HUDEP-2 (cell line): ENCODE measurements at regions not wholly inside any gene's neighbourhood (a gene's known extent, or its start where the extent isn't known, plus 50 kb on each side); places are given as distances from the start of the nearest gene placed in this dataset.

Experiments
- DNase-seq, 76 experiments: peaks; one replicate each; lab custom pipeline; 2025; ENCODE audit not compliant: unreplicated experiment in 76 of 76; lab: John Stamatoyannopoulos, UW

DNA sequence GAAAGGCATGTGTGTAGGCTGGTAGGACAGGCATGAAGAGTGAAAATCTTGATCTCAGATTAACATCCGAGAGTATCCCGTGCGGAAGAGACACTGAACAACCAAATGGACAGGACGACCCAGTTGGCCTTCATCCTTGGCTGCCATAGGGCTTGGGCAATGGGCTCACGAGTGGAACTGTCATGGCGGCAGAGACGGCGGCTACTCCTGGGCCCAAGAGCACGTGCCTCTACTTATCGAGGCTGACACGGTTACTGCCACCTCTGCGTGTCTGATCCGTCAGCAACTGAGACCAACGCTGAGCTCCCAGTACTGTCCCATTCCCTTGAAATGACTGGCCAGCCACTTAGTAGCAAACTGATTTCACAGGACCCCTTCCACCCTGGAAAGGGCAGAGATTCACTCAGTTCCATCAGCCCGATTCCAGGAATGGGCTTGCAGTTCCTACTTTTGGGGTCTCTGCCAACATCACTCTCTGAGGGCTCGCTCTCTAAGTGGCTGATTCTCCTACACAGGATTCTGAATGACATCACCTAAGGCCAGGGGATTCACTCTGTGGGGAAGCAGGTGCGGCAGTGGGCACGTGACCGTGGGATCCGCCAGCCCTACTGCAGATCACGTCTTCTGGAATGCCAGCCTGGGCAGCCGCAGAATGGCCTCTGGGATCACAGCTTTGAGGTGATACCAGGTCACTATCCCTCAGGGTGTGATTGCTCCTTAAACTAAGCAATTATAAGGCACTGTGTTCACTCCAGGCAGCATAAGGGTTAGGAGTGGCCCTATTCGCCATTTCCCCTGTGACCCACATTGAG is 97.8 kb downstream of the RPS6KA4 start:
- DNase-seq: no peak

DNA sequence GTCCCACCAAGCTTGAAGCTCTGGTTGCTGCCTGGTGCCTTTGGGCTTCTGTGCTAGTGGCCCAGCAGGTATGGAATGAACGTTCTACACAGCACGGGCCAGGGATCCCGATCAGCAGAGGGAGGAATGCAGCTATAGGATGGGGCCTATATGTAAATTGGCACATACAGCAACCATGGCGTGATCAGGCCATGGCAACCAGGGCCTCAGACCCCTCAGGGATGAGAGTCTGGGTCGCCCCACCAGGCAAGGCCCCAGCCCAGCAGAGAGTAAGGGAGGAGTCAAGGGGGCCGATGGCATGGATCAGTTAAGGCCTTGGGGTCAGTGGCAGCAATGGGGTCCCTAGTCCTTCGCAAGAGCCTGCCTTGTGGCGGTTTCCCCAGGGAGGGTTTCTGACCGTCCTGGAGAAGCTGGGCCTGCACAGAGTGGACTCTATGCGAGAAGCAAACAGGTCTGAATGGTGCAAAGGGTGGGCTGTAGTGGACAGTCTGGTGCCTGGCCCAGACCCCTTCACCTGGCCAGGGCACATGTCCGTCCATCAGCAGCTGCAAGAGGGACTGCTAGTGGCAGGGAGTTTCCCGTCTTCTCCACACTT is 98.2 kb upstream of the SLC22A11 start:
- DNase-seq: no peak

GRCh38 chr11:64458997-64459396 is 96.7 kb upstream of the SLC22A11 start:
- DNase-seq: no peak

DNA sequence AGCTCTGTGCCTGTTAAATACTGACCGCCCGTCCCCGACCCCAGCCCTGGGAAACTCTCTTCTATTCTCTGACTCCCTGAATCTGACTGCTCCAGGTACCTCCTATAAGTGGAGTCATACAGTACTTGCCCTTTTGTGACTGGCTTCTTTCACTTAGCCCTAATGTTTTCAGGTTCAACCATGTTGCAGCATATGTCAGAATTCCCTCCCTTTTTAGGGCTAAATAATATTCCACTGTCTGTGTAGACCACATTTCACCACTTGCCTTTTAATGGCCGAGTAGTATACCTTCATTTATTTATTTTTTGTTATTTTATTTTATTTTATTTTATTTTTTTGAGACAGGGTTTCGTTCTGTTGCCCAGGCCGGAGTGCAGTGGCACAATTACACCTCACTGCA is 96.1 kb upstream of the SLC22A11 start:
- no peak for DNase-seq

DNA sequence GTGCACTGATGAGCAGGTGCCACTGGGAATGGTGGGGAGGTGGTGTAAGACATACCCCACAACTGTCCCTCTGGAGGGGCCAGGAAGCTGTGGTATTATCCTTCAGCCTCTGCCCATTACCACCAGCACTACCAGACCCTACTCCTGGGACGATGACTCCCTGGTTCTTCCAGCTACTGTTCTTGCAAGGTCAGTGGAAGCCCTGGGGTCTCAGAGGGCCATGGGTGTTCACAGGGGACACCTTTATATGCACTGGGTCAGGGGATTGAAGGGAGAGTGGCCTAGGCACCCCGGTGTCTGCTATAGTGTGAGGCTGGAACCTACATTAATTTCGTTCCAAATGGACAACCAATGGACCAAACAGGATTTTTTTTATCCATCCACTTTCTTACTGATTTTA is 94.7 kb upstream of the SLC22A11 start:
- no peak for DNase-seq

GRCh38 chr11:64466115-64466718 is 89.5 kb upstream of the SLC22A11 start:
- DNase-seq: no peak

- no peak for DNase-seq
These were observed 86.5 kb upstream of the SLC22A11 start for GRCh38 chr11:64469288-64469687.

GRCh38 chr11:64472593-64473455 is 82.9 kb upstream of the SLC22A11 start:
- no peak for DNase-seq

DNA sequence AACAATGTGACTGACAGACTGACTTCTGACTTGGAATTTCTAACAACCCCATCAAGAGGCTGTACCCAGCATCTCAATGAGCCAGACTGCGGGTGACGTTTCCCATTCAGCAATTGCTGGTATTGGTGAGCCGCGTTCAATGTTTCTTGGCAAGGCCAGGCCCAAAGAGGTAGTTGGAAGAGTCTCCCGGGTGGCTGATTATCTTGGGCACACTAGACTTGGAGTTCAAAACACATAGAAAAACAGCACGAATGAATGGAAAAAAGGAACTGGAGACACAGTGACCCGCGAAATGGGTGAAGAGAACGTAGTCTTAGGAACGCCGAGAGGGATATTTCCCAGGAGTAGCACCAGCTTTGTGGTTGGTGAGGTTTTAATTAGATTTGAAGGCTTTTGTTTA is 81.1 kb upstream of the SLC22A11 start:
- DNase-seq: no peak

DNA sequence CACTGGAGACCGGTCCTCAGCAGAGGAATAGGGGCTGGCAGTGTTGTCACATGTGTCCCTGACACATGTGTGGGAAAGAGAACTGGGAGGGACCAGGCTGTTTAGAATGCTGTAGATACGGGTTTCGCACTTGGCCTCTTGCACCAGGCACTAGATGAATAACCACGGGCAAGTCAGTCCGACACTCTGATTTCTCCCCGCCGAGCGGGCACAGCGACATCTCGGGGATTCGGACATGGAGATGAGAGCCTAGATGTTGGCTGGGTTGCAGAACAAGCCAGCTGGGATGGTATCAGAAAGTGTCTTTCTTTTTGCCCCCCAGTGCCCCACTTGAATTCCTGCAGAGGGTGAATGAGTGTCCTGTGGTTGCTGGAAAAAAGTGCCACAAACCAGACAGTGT is 80.6 kb upstream of the SLC22A11 start:
- no peak for DNase-seq

DNA sequence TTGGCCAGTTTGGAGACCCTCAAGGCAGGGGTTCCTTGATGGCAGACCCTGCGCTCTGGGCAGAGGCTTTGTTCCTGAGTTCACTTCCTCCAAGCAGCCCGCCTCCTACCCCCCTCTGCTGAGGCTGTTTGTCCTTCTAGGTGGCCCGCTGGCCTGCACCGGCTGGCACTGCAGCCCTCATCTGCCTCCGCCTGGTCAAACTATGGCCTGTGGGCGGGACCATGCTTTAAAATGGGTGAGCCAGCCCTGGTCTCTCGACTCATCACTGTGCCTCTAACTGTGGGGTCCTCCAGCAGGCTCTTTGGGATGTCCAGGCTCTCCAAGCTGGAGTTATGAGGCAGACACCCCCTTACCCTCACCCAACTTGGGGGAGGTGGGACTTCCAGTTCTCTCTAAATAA is 78.9 kb upstream of the SLC22A11 start:
- no peak for DNase-seq

GRCh38 chr11:64477675-64478074 is 78.1 kb upstream of the SLC22A11 start:
- no peak for DNase-seq

DNA sequence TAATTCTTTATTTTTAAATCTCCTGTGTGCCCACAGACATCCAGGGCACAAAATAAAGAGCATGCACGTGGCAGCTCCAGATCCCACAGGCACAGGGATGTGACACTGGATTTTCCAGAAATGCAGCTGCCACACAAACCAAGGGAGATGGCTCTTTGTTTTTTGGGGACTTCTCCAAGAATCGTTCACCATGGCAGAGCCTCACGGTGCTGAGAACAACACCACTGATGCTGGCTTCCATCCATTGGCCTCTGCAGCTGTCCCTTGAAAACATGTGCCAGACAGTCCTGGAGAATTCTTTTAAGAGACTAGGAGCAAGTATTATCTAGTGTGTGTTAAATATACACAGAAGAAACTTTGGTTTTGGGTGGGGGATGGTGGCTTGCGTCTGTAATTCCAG is 73.2 kb upstream of the SLC22A11 start:
- no peak for DNase-seq

GRCh38 chr11:64484191-64485022 is 71.3 kb upstream of the SLC22A11 start:
- peak in 4 of 76 experiments; percentile 1 to 16 (median 6) for DNase-seq

- DNase-seq: no peak
These were observed 70.7 kb upstream of the SLC22A11 start for GRCh38 chr11:64485074-64485473.

DNA sequence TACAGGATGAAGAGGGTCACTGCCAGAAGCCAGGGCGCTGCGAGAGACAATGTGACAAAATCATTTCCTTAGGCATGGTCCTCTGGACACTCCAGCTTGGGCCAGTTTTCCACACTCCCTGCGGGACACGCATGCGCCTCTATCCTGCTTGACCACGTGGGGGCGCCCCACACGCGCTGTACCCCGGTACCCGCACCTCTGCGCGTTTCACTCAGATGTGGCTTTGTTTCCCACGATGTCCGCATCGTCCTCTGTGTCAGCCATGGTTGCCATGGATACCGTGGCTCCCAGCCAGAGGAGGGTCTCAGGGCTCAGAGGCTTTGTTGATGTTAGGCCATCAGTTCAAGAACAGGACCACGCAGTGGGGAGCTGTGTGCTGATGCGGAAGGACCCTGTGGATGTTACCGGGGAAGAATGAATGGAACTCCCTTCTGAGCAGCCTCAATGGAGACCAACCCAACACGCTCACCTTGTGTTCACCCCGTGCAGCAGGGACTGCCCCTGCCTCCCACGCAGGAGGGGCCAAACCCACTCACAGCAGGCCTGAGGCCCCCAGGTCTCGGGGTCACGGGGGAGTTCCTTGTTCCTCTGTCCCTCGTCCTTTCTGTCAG is 65.8 kb upstream of the SLC22A11 start:
- DNase-seq: peak in 45 of 76 experiments; percentile 2 to 63 (median 34)

DNA sequence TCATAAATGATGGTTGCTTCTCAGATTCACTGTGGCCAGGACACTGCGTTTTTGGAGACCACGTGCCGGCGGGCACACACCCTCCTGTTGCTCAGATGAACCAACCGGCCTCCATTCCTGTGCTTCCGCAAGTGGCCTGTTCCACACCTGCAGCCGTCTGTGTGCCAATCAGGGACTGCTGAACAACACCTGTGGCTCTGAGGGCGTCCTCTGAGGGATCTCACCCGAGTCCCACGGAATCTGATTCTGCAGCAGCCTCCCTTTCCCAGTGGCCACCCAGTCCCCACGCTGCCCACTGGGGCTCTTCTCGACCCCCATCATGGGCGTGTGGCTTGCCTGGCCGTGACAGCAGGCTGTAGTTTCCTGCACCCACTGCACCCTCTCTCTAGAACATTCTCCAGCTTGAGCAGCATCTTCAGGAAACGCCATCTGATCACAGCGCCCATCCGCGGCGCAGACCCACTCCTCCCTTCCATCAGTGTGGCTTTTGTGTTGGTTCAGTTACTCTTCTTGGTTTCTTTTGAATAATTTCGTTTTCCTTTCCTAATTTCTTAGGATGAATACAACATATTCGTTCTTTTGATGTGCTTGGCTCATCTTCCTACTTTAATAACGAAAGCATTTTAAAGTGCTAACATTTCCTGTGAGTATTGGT is 65.1 kb upstream of the SLC22A11 start:
- no peak for DNase-seq

- no peak for DNase-seq
These were observed 63.2 kb upstream of the SLC22A11 start for GRCh38 chr11:64492561-64492960.

- no peak for DNase-seq
These were observed 57.6 kb upstream of the SLC22A11 start for GRCh38 chr11:64498136-64498535.
